AG04450 (cell line): ENCODE measurements at regions not wholly inside any gene's neighbourhood (a gene's known extent, or its start where the extent isn't known, plus 50 kb on each side); places are given as distances from the start of the nearest gene placed in this dataset.

ENCODE experiments used
- CTCF ChIA-PET: fragments of 300-600, 350-600 bp; formaldehyde crosslinking; extraction: SDS; loops from one replicate; lab custom pipeline; 2022; ENCODE audit warnings: antibody characterized with exemption, inconsistent platforms; lab: Charles Lee
- POLR2A ChIA-PET: fragments of 350-600 bp; formaldehyde crosslinking; extraction: SDS; loops from one replicate; lab custom pipeline; 2021; ENCODE audit warnings: antibody characterized with exemption, inconsistent platforms; lab: Yijun Ruan, JAX
- DNase-seq: peaks from one replicate; pipeline ENCODE4 v3.0.0-alpha.2; 2011; ENCODE audit warnings: low read depth, low spot score
- H3K27ac ChIP-seq: one replicate; pipeline ENCODE4 v1.5.1; 2012; ENCODE audit warnings: low read depth, low read length, control low read depth
- H3K27me3 ChIP-seq: one replicate; pipeline ENCODE4 v1.6.0; 2012; ENCODE audit warnings: low read length; ENCODE audit not compliant: control insufficient read depth, insufficient read depth
- H3K4me3 ChIP-seq: 2 replicates; pipeline ENCODE4 v1.5.1; 2011; ENCODE audit warnings: mild to moderate bottlenecking, low read depth, low read length, control low read depth
- H3K9me3 ChIP-seq: 2 replicates; pipeline ENCODE4 v1.5.1; 2012; ENCODE audit warnings: low read length; ENCODE audit not compliant: control insufficient read depth, insufficient read depth
- TF ChIP-seq, protein P1 (sequence below): IDR thresholded peaks from 2 replicates; pipeline ENCODE4 v1.5.1; 2011; ENCODE audit warnings: low read depth, low read length, control low read depth, inconsistent platforms

DNA sequence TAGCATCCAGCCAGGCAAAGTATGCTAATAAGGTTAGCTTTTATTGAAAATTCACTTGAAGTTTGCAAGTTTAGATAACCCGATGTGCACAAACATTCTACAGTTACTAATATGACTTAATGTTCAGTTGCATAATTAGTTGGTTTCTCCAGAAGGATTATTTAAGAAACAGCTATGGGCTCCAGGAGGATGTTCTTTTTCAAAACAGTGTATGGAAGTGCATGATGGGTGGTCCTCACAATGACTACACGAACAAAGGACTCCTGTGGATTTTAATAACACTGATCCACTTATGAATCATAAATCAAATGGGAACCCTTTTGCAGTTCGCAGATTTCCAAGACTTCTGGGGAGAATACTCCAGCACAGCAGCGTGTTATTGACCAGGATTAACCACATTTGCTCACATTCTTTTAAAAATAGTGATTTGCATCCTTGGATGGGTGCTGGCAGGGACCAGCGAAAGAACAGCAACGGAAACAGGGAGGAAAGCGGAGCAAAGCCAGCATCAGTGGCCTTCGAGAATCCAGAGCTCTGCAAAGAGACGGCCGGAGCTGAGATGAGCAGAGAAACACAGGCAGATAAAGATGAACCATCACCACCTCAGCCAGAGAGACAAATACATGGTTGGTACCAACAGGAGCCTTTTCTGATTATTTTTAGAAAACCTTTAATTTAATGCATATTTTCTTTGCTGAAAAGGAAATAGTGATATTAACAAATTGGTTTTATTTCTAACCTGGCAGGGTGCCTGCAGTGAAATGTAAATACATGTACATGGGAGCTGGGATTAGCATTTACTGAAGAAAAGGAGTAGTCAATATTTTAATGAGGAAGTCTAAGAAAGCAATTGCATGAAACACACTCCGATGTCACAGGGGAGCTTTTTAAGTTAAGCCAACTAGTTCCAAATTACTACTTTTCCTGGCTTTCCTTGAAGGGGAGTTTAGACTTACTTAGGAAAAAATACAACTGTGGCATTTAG lies 623.2 kb upstream of the ZFHX3 start:
- H3K4me3 ChIP-seq = no peak overlapping the region
- CTCF ChIA-PET = no interaction called here
- POLR2A ChIA-PET = no interaction called here

DNA sequence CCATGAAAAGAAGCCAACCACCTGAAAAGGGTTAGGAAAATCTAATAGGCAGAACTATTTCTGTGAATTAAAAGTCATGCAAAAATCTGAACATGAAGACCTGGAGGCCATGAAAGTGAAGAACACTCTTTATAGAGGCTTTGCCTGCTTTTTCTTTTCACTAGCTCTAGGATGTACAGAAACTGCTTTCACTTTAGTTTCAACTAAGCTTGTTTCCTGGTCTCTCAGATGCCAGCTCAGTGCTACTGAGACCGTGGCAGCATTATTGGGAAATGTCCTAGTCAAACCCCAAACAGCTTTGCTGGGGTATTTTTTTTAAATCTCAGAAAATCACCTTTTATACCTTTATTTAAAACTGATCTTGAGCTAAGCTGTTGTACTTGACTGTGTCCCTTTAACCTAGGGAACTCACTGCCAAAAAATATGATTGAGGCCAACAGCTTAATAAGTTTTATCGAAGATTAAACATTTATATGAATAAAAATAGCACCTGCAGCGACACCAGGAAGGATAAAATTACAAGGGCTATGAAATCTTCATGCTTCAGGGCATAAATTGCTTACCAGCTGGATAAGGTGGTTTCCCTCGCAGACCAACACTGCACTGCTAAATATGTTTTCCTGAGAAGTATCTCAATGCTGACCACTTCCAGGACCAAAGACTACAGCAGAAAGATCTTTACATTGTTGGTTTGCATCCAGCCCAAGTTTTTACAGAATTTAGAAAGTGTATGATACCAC lies 621.8 kb upstream of the ZFHX3 start:
- Histone ChIP-seq H3K27ac (no peak overlapping the region), H3K27me3 (peaks cover 3% of the 10 kb centered on the region), H3K9me3 (no peaks in the 10 kb centered on the region), H3K4me3 (no peak overlapping the region)
- POLR2A ChIA-PET = no interaction called here
- TF ChIP-seq, protein P1, sequence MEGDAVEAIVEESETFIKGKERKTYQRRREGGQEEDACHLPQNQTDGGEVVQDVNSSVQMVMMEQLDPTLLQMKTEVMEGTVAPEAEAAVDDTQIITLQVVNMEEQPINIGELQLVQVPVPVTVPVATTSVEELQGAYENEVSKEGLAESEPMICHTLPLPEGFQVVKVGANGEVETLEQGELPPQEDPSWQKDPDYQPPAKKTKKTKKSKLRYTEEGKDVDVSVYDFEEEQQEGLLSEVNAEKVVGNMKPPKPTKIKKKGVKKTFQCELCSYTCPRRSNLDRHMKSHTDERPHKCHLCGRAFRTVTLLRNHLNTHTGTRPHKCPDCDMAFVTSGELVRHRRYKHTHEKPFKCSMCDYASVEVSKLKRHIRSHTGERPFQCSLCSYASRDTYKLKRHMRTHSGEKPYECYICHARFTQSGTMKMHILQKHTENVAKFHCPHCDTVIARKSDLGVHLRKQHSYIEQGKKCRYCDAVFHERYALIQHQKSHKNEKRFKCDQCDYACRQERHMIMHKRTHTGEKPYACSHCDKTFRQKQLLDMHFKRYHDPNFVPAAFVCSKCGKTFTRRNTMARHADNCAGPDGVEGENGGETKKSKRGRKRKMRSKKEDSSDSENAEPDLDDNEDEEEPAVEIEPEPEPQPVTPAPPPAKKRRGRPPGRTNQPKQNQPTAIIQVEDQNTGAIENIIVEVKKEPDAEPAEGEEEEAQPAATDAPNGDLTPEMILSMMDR = no peak
- CTCF ChIA-PET = interaction anchor here (0.7 kb wide), 1 partner anchor 1027 kb away, joined by 3 read pairs; no protein-coding TSS in a partner anchor
- no peak for DNase-seq

More for the DNA sequence above, 623.2 kb upstream of the ZFHX3 start:
- TF ChIP-seq, protein P1 = no peak
- no peak overlapping the region for H3K27ac ChIP-seq
- H3K27me3 ChIP-seq = peaks cover 3% of the 10 kb centered on the region
- no peaks in the 10 kb centered on the region for H3K9me3 ChIP-seq
- DNase-seq = no peak

DNA sequence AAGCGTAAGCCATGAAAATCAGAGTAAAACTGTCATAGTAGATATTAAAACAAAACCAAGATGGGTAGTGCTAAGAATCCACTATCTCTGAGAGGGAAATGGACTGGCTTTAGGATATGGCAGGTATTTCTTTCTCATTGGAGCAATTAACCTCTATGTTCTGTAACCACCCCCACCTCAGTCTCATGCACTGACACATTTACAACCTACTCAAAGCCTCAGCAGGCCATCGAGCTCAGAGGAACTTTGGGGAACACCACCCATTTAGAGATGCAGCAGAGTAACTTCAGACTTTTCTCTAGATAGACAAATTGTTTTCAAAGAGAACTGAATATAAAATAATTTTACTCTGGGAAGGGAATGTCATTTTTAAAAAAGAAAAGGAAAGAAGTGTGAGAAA lies 615.8 kb upstream of the ZFHX3 start:
- DNase-seq = no peak
- Histone ChIP-seq H3K27me3 (no peaks in the 10 kb centered on the region), H3K27ac (no peak overlapping the region), H3K4me3 (no peak overlapping the region), H3K9me3 (no peaks in the 10 kb centered on the region)
- ChIA-PET POLR2A (no interaction called here), CTCF (no interaction called here)
- TF ChIP-seq, protein P1 = no peak

DNA sequence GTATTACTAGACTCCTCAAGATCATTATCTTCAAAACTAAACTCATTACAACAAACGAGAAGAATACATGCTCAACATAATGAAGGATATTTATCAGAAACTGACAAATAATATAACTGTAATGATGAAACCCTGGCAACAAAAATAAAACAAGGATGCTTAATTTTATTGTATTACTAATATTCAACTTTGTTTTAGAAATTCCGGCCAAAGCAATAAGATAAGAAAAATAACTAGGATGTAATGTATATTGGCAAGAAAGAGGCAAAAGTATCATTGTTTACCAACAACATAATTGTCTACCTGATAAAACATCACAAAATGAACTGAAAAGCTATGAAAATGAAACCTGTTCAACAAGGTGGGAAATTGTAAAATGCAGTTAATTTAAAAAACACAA lies 588.3 kb upstream of the ZFHX3 start:
- Histone ChIP-seq H3K9me3 (no peaks in the 10 kb centered on the region), H3K27ac (no peak overlapping the region), H3K27me3 (no peaks in the 10 kb centered on the region), H3K4me3 (no peak overlapping the region)
- DNase-seq = no peak
- ChIA-PET POLR2A (no interaction called here), CTCF (no interaction called here)
- TF ChIP-seq, protein P1 = no peak
